Calu3 (cell line): ENCODE measurements at regions not wholly inside any gene's neighbourhood (a gene's known extent, or its start where the extent isn't known, plus 50 kb on each side); places are given as distances from the start of the nearest gene placed in this dataset.
"Not testable (repeated sequence)": the region's sequence is repeated elsewhere in the genome, so short reads cannot be mapped to it uniquely, and the experiment has no call there.

Experiments
- BruUV-seq: library from RNA; stranded (reverse); fragments of 400-500 nt; replicated peaks from 2 replicates; lab custom pipeline; 2021; lab: Mats Ljungman, UMichigan
- CTCF ChIA-PET: fragments of 300-600 bp; sonication (Branson Sonifier 250); formaldehyde crosslinking; loops from one replicate; lab custom pipeline; 2022; ENCODE audit warnings: antibody characterized with exemption; lab: Charles Lee
- DNase-seq: peaks from one replicate; pipeline ENCODE4 v3.0.0; 2022
- H3K27ac Mint-ChIP-seq: one replicate; pipeline ENCODE4 v1.8.0; 2022; ENCODE audit warnings: mixed read lengths; ENCODE audit not compliant: unreplicated experiment
- H3K27me3 Mint-ChIP-seq: one replicate; pipeline ENCODE4 v1.8.0; 2022; ENCODE audit warnings: mixed read lengths; ENCODE audit not compliant: unreplicated experiment
- H3K36me3 Mint-ChIP-seq: one replicate; pipeline ENCODE4 v1.8.0; 2022; ENCODE audit warnings: mild to moderate bottlenecking, moderate library complexity, mixed read lengths; ENCODE audit not compliant: insufficient read depth, unreplicated experiment
- H3K4me1 Mint-ChIP-seq: one replicate; pipeline ENCODE4 v1.8.0; 2022; ENCODE audit warnings: mild to moderate bottlenecking, low read depth, mixed read lengths; ENCODE audit not compliant: unreplicated experiment
- H3K4me3 Mint-ChIP-seq: one replicate; pipeline ENCODE4 v1.8.0; 2022; ENCODE audit warnings: mild to moderate bottlenecking, low read depth, moderate library complexity, mixed read lengths; ENCODE audit not compliant: unreplicated experiment
- H3K9me3 Mint-ChIP-seq: one replicate; pipeline ENCODE4 v1.8.0; 2022; ENCODE audit warnings: low read depth, mixed read lengths; ENCODE audit not compliant: unreplicated experiment
- intact Hi-C: fragments of 100-400 bp; cut with micrococcal nuclease; formaldehyde crosslinking; loops from one replicate; pipeline ENCODE4 v1.10.0; 2022; ENCODE audit not compliant: unreplicated experiment
- TF ChIP-seq, protein P1 (sequence below): fragments of 200-600 bp; IDR thresholded peaks from one replicate; pipeline ENCODE4 v1.8.0; 2022; ENCODE audit warnings: antibody characterized with exemption; ENCODE audit not compliant: unreplicated experiment

DNA sequence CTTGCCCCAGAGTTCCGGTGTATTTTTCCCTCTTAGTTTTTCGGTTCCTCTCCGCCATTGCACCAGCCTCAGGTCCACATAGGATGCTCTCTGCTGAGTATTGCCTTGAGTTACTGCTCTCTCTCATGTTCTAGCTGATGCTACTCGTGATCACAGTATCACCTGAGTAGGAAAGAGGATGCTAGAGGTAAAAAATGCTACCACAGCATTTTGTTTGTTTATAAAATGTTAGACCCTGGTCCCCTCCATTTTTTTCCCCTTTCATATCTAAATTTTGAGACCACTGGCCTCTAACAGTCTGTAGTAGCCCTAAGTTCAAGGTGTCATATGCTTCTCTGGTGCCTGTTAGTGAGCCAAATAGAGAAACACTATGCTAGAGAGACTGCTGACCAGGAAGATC is 175.5 kb downstream of the OR2B2 start:
- BruUV-seq = no TSS peak
- CTCF ChIA-PET = no interaction called here
- no peak for DNase-seq
- intact Hi-C loops = no loop called here
- no peaks in the 10 kb centered on the region for H3K36me3 Mint-ChIP-seq
- no peaks in the 10 kb centered on the region for H3K4me1 Mint-ChIP-seq
- no peaks in the 10 kb centered on the region for H3K9me3 Mint-ChIP-seq
- H3K27ac Mint-ChIP-seq = no peak overlapping the region
- no peak overlapping the region for H3K4me3 Mint-ChIP-seq
- TF ChIP-seq, protein P1, sequence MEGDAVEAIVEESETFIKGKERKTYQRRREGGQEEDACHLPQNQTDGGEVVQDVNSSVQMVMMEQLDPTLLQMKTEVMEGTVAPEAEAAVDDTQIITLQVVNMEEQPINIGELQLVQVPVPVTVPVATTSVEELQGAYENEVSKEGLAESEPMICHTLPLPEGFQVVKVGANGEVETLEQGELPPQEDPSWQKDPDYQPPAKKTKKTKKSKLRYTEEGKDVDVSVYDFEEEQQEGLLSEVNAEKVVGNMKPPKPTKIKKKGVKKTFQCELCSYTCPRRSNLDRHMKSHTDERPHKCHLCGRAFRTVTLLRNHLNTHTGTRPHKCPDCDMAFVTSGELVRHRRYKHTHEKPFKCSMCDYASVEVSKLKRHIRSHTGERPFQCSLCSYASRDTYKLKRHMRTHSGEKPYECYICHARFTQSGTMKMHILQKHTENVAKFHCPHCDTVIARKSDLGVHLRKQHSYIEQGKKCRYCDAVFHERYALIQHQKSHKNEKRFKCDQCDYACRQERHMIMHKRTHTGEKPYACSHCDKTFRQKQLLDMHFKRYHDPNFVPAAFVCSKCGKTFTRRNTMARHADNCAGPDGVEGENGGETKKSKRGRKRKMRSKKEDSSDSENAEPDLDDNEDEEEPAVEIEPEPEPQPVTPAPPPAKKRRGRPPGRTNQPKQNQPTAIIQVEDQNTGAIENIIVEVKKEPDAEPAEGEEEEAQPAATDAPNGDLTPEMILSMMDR = no peak
- no peaks in the 10 kb centered on the region for H3K27me3 Mint-ChIP-seq

DNA sequence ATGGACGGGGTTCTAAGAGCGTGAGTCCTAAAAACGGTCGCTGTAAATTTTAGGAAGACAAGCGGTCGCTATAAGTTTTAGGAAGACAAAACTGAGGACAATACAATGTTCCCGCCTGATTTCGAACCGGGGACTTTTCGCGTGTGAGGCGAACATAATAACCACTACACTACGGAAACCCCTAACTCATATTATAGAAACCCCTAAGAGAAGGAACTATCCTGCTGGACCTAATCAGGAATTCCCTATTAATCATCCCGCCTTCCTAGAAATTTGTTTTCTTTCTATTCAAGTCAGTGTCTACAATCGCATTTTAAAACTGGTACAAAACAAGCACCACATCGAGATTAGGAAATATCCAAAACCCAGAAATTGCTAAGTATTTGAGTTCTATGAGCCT is 183.8 kb downstream of the OR2B2 start:
- peaks cover 31% of the 10 kb centered on the region for H3K27me3 Mint-ChIP-seq
- no peaks in the 10 kb centered on the region for H3K4me1 Mint-ChIP-seq
- no peak overlapping the region for H3K4me3 Mint-ChIP-seq
- intact Hi-C loops = no loop called here
- TF ChIP-seq, protein P1 = no peak
- CTCF ChIA-PET = no interaction called here
- H3K9me3 Mint-ChIP-seq = no peaks in the 10 kb centered on the region
- DNase-seq = no peak
- H3K27ac Mint-ChIP-seq = no peak overlapping the region
- H3K36me3 Mint-ChIP-seq = no peaks in the 10 kb centered on the region
- no TSS peak for BruUV-seq

DNA sequence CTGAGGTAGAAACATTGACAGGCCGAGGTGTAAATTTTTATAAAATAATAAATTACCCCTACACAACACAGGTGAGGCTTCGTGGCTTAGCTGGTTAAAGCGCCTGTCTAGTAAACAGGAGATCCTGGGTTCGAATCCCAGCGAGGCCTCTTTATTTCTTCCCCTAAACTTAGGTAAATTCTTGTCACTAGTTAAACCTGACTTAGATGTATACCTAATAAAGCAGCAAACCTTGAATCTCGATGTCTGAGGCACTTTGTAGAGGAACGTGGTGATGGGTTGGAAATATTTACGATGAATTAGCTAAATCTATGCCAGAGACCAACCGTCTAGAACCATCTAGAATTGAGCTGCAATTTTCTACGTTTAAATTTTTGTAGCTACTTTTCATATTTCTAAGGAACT is 185.6 kb downstream of the OR2B2 start:
- CTCF ChIA-PET = interaction anchor here (0.9 kb wide), 1 partner anchor 39 kb away, joined by 3 read pairs; no protein-coding TSS in a partner anchor
- TF ChIP-seq, protein P1 = no peak
- DNase-seq = peak; percentile 14

DNA sequence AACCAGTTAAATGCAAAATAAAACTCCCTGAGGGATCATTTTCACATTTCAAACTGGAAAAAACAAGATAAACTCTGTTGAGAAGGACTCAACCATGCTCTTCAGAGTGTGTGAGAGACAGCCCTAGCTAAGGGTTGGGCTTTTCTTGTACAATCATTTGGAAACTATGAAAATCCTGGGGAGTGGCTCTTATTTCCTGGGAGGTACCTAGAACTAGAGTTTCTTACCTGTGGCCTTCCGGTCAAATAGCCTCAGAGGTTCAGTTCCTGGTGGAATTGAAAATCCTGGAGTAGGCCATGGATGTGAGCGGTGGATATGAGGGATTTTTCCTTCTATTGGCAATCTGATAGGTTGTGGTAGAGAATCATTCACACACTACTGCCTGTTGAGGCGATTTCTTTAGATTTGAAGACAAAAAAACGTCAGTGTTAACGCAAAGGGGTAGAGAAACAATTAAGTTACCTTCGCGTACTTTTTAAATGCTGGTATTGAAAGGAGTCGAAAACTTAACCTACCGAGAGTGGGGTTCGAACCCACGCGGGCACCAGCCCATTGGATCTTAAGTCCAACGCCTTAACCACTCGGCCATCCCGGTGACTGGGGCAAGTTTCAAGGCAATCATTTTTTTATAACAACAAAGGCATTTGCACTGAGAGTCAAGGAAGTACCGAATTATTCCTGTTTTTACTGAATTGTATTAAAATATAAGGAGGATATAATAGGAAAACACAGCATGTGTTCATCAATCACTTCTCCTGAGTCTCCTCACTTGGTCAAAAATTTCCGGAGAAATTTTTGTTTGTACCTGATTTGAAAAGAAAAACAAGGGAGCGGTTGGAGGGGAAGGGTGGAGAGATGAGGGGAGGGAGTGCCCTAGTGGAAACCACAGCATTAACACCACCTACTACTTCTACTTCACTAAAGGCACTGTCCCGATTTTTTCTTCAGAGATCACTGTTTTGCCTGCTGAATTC is 191.3 kb downstream of the OR2B2 start:
- Mint-ChIP-seq H3K27ac (no peak overlapping the region), H3K36me3 (peaks cover 6% of the 10 kb centered on the region), H3K27me3 (no peaks in the 10 kb centered on the region), H3K4me3 (no peak overlapping the region), H3K4me1 (peaks cover 6% of the 10 kb centered on the region), H3K9me3 (no peaks in the 10 kb centered on the region)
- CTCF ChIA-PET = interaction anchor here (1.3 kb wide), 1 partner anchor 31 kb away, joined by 3 read pairs; no protein-coding TSS in a partner anchor
- DNase-seq = no peak
- intact Hi-C loops = no loop called here
- TF ChIP-seq, protein P1 = no peak
- no TSS peak for BruUV-seq

More for the DNA sequence above, 185.6 kb downstream of the OR2B2 start:
- Mint-ChIP-seq H3K27me3 (peaks cover 31% of the 10 kb centered on the region), H3K4me1 (no peaks in the 10 kb centered on the region), H3K4me3 (no peak overlapping the region), H3K9me3 (no peaks in the 10 kb centered on the region), H3K36me3 (no peaks in the 10 kb centered on the region), H3K27ac (no peak overlapping the region)
- BruUV-seq = no TSS peak
- intact Hi-C loops = no loop called here

DNA sequence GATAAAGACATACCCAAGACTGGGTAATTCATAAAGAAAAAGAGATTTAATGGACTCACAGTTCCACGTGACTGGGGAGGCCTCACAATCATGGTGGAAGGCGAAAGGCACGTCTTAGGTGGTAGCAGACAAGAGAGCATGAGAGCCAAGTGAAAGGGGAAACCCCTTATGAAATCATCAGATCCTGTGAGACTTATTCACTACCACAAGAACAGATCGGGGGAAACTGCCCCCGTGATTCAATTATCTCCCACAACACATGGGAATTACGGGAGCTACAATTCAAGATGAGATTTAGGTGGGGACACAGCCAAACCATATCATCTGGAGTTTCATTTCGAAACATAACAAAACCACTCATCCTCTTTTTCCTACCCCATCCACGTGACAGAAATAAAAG is 193.2 kb downstream of the OR2B2 start:
- H3K27ac Mint-ChIP-seq, H3K4me3 Mint-ChIP-seq, H3K4me1 Mint-ChIP-seq, CTCF ChIA-PET, intact Hi-C loops, BruUV-seq, DNase-seq, H3K27me3 Mint-ChIP-seq, H3K9me3 Mint-ChIP-seq, H3K36me3 Mint-ChIP-seq: not testable (repeated sequence)
